GM12878 (cell line): ENCODE measurements at regions not wholly inside any gene's neighbourhood (a gene's known extent, or its start where the extent isn't known, plus 50 kb on each side); places are given as distances from the start of the nearest gene placed in this dataset.

Source experiments
- PAX5 ChIP-seq: IDR thresholded peaks from 2 replicates; pipeline ENCODE4 v1.6.1; 2011; ENCODE audit warnings: low read depth, low read length, borderline replicate concordance
- RCOR1 ChIP-seq: conservative IDR thresholded peaks from 2 replicates; pipeline ENCODE4 v1.6.1; 2012; ENCODE audit warnings: low read depth, low read length, improper control_type of control experiment
- REST ChIP-seq: IDR thresholded peaks from 2 replicates; pipeline ENCODE4 v1.6.1; 2012; ENCODE audit warnings: mild to moderate bottlenecking, low read depth, low read length
- STAT1 ChIP-seq: fragments of 450-650 bp; conservative IDR thresholded peaks from 2 replicates; pipeline ENCODE4 v1.6.1; 2014; ENCODE audit warnings: antibody characterized with exemption, mild to moderate bottlenecking
- ZNF592 ChIP-seq: fragments of 450-650 bp; IDR thresholded peaks from 2 replicates; pipeline ENCODE4 v1.6.1; 2017; ENCODE audit warnings: mild to moderate bottlenecking, moderate library complexity

- TF ChIP-seq ZNF592 (no peak), RCOR1 (no peak), REST (no peak), STAT1 (no peak), PAX5 (no peak)
- TF ChIP-seq, all 136 proteins: peak for 0
Measured at GRCh38 chr17:57187391-57187790, 68.9 kb upstream of the MSI2 start (continued).
